22Rv1 (cell line): ENCODE measurements at regions not wholly inside any gene's neighbourhood (a gene's known extent, or its start where the extent isn't known, plus 50 kb on each side); places are given as distances from the start of the nearest gene placed in this dataset.
A peak's percentile ranks its signal among the peaks of the same experiment; 100 is the strongest.

Source experiments
- H3K27ac ChIP-seq: fragments of 450-650 bp; 2 replicates; pipeline ENCODE4 v1.5.1; 2017
- CTCF ChIP-seq: fragments of 450-650 bp; IDR thresholded peaks from 2 replicates; pipeline ENCODE4 v1.5.1; 2017; ENCODE audit warnings: mild to moderate bottlenecking
- ZFX ChIP-seq: fragments of 450-650 bp; IDR thresholded peaks from 2 replicates; pipeline ENCODE4 v1.6.1; 2017; ENCODE audit warnings: antibody characterized with exemption, borderline replicate concordance

- no peak overlapping the region for H3K27ac ChIP-seq
- TF ChIP-seq CTCF (no peak), ZFX (no peak)
Measured at GRCh38 chr1:58881471-58881994, 97.7 kb upstream of the JUN start.

- TF ChIP-seq CTCF (no peak), ZFX (no peak)
- no peak overlapping the region for H3K27ac ChIP-seq
Measured at GRCh38 chr1:58882322-58882948, 98.6 kb upstream of the JUN start.

GRCh38 chr1:58883037-58883887, 99.4 kb upstream of the JUN start:
- TF ChIP-seq CTCF (no peak), ZFX (no peak)
- no peak overlapping the region for H3K27ac ChIP-seq

GRCh38 chr1:58883888-58884482, 100.1 kb upstream of the JUN start:
- H3K27ac ChIP-seq, result no peak overlapping the region
- TF ChIP-seq ZFX, result no peak

GRCh38 chr1:58884706-58885661, 101.1 kb upstream of the JUN start:
- no peak for TF ChIP-seq ZFX
- TF ChIP-seq CTCF, result no peak
- H3K27ac ChIP-seq, result peak overlapping the region; percentile 26; the same call in 1 of the 2 replicates

- TF ChIP-seq ZFX (no peak), CTCF (no peak)
- no peak overlapping the region; the same call in 1 of the 2 replicates for H3K27ac ChIP-seq
Measured at GRCh38 chr1:58885998-58886397, 102.2 kb upstream of the JUN start.

- no peak overlapping the region for H3K27ac ChIP-seq
- TF ChIP-seq ZFX, result no peak
- TF ChIP-seq CTCF, result no peak
Measured at GRCh38 chr1:58886611-58887010, 102.8 kb upstream of the JUN start.
